ENCODE measurements at regions not wholly inside any gene's neighbourhood (a gene's known extent, or its start where the extent isn't known, plus 50 kb on each side); places are given as distances from the start of the nearest gene placed in this dataset.
"Not testable (repeated sequence)": the region's sequence is repeated elsewhere in the genome, so short reads cannot be mapped to it uniquely, and the experiment has no call there.

DNA sequence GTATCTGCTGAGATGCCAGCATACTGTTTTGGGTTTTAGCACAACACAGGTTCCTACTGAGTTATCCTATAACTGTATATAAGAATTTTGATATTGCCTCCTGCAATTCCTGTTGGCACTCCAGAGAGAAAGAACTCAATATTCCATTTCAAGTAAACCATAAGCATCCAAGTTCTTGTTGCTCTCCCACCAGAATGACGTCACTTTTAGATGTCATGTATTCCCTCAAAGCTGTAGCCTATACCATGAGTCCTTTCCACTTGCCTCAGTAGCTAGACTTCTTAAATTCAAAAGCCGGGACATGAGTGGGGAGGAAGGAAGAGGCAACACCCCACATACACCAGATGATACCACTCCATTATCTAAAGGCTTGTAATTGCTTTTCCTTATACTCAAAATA is 171.5 kb downstream of the ALDH8A1 start:
- DNase-seq: no peak

DNA sequence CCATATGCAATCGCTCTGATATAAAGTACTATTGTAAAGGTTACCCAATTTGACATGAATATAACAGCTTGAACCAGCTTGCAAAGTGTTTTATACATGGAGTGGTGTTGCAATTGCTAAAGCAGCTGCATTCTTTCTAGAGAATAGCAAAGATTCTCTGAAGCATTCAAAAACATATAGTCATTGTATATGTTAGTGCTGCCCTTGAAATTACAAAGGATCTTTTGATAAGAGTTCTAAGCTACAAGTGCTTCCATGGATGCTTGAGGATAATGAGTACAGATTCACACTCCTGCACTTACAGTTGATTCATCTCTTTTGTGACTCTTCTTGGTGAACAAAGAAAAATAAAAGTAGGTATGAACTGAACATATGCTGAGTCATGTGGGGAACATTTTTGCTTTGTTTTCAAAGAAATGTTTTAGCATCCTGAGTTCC is 175.7 kb downstream of the ALDH8A1 start:
- no peak for DNase-seq

DNA sequence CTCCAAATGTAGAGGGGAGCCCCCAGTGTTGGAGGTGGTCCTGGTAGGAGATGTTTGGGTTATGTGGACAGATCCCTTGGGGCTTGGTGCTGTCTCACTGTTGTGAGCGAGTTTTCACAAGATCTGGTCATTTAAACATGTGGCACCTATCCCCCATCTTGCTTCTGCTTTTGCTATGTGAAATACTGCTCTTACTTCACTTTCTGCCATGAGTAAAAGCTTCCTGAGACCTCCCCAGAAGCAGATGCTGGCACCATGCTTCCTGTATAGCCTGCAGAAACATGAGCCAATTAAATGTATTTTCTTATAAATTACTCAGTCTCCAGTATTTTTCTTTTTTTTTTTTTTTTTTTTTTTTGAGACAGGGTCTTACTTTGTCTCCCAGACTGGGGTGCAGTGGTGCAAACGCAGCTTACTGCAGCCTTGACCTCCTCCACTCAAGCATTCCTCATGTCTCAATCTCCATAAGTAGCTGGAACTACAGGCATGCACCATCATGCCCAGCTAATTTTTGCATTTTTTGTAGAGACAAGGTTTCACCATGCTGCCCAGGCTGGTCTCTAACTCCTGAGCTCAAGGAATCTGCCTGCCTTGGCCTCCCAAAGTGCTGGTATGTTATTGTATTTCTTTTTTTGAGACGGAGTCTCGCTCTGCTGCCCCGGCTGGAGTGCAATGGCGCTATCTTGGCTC is 177.1 kb downstream of the ALDH8A1 start:
- no peak for DNase-seq

DNA sequence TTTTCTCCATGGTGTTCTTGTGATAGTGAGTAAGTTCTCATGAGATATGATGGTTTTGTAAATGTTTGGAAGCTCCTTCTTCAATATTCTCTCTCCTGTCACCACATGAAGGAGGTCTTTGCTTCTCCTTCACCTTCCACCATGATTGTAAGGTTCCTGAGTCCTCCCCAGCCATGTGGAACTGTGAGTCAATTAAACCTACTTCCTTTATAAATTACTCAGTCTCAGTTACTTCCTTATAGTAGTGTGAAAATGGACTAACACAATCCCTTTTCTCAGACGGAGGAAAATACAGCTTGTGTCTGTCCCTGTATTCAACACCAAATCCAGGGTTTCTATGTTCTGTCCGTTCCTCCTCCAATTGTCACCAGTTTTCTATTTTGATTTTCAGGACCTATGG is 181.0 kb downstream of the ALDH8A1 start:
- DNase-seq: no peak

DNA sequence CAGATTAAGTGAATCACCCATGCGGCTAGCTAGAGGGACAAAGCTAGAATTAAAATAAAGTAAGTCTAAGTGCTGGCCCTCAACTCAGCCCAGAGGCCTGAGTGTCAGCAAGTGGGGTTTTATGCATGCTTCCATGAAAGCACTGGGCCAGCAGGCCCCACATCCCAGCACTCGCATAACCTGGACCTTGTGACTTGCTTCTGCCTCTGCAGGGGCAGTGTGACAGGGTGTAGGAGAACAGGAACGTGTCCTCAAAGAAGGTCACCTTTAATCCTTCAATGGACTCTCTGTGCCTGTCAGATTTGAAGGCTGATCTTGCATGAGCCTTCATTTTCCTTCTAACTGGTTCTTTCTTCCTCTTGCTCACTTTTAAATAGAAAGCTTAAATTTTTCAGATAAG is 183.4 kb downstream of the ALDH8A1 start:
- no peak for DNase-seq

DNA sequence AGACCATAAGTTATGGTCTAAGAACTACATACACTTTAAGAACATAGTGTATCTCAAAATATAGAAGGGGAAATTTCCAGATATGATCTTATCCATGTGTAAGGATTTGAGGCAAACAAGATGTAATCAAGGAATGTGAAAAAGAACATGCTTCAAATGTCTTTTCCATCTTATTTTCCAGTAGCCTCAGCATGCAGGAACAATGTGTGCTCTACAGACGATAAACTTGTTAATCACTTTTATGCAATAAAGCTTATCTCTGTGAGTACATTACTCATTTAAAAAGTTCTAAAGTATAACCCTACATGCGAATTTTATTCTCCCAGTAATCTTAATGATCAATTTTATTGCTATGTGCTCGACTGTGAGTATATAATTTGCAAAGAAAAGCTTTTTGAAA is 185.2 kb downstream of the ALDH8A1 start:
- DNase-seq: no peak

DNA sequence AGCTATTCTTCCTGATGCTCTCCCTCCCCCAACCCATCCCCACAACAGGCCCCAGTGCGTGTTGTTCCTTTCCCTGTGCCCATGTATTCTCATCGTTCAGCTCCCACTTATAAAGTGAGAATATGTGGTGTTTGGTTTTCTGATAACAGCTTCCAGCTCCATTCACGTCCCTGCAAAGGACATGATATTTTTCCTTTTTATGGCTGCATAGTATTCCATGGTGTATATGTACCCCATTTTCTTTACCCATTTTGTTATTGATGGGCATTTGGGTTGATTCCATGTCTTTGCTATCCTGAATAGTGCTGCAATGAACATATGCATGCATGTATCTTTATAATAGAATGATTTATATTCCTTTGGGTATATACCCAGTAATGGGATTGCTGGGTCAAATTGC is 186.3 kb downstream of the ALDH8A1 start:
- DNase-seq: not testable (repeated sequence)

DNA sequence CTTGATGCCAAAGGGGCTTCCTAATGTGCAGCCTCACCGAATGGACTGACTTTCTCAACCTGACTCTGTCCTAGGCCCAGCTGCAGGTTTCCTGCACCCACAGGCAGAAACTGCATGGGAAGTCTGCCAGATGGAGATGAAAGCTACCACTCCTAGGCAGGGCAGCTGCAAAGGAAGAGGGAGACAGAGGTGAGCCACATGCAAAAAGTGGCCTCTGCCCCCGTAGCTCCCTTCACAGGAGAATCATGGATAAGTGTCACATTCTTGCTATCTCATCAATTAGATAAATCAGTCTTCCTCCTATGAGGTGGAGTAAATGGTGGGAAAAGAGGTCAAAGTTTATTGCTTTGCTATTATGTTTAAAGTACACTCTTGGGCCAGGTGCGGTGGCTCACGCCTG is 191.3 kb downstream of the ALDH8A1 start:
- DNase-seq: no peak

DNA sequence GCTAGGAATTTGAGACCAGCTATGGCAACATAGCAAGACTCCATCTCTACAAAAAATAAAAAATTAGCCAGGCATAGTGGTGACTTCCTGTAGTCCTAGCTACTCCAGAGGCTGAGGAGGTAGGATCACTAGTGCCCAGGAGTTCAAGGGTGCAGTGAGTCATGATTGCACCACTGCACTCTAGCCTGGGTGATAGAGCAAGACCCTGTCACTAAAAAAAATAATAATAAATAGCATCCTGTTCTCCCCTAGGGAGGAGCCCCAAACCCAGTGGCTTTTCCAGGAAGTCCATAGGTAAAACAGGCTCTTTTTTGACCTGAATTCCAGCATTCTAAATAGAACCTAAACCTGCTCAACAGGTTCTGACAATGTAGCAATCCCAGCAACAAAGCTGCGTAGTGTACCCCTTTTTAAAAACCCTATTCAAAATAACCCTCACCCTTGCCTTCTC is 192.0 kb downstream of the ALDH8A1 start:
- no peak for DNase-seq

DNA sequence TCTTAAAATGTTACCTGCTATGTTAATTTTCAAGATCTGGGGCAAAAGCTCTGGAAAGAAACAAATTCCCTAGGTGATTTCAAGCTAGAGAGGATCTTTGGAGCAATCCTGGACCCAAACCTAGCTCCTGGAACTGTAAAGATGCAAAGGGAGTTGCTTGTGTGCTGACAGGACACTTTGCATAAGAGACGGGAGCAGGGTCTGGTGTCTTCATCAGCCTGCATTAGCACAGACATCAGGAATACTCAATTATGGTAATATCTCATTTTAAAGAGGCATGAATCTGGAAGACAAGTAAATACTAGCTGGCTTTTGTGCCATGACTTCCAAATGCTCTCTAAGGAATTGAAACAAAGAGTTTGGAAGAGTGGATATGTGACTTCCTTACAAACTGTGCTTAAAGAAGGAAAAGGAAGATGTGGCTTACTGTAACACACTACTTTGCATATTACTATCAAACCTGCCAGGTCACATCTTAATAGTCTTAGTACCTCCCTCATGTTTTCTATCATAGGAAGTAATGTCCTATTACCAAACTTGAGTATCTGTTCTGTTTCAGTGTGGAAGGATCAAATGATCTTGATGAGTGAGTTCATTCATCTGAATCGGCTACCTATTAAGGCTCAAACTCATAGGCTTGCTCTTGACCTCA is 193.4 kb downstream of the ALDH8A1 start:
- no peak for DNase-seq

DNA sequence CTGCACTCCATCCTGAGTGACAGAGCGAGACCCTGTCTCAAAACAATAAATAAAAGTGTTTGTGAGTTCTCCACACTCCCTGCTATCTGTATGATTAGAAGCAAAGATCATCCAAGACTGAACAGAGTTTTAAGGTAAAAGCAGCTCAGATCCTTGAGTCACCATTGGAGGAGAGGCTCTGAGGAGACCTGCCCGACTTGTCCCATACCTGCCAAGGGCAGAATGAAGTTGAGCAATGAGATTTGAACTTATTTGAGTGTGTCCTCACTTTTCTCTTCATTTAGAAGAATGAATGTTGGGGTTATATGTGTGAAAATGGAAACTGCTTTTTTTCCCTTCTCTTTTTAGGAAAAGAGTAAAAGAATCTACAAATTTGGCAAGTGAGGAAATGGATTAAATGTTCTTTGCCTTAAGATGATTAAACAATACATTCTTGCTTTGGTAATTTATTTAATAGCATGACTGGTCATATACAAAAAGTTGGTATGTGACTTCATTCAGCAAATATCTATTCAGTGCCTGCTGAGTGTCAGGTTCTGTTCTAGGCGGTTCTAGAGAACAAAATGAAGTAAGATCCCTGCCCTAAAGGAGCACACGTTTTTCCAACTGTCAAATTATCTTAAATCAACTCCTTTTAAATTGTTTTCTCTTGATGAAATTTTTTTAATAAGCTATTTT is 195.7 kb downstream of the ALDH8A1 start:
- DNase-seq: no peak

DNA sequence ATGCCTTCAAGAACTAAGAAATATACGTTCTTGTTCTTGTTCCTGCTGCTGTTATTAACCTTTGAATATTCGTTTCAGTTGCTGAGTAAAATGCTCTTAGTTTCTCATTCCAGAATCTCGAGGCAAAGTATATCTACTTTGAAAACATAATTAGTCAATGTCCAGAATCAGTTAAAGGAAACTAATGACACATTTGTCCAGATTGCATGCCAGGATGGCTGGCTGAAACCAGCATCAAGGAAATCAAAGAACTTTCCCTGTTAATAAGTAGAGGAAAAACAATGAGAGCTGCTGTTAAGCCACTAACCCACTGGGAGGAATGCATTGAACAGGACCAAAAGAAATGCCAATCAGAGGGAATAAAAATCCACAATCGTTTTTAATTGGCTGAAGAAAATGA is 196.9 kb downstream of the ALDH8A1 start:
- no peak for DNase-seq

DNA sequence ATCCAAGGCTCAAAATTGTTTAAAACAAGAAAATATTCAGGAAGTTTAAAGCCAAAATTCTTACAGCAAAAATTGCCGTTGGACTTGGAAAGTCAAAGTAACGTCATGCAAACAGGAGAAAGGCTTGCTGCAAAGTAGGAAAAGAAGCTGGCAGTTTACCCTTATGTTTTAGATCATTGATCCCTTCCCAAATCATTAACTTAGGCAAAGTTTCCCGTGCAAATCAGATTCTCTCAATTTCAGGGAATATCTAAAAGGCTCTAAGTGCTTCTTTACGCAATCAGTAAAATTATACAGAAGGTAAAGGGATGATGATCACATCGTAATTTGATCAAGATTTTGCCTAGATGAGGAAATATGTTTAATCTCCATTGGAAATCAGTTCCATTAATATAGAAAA is 197.5 kb downstream of the ALDH8A1 start:
- no peak for DNase-seq

DNA sequence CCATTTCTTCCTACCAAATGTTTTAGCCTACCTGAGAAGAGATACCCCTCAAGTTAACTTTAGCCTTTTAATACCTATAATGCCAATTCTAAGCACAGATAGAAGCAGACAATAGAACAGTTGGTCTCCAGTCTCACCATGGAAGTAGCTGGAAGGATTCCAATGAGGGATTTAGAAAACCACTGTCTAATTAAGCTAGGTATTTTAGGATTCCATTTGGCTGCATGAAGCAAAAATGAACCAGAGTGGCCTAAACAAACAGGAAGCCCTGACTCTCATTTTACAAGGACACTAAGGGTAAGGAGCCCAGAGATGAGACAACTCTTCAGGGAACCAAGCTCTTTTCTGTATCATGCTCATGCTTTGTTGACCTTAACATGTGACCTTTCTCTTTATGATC is 199.2 kb downstream of the ALDH8A1 start:
- peak in 1 of 2 experiments; percentile 18 for DNase-seq

DNA sequence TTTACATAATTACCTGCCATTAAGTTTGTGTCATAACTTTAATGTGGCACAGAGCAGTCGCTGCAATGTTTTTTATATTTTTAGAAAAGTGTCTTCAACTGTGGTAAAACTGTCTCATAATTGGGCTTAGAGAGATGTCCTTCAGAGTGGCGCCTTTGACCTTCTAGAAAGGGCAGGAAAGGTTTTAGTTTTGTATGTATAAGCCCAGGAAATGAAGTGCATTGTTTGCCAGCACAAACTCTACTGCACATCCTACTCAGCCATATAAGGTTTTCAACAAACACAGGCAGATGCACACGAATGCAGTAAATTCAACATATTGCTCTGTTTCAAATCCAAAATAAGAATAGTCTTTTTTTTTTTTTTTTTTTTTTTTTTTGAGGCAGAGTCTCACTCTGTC is 201.4 kb downstream of the ALDH8A1 start:
- DNase-seq: no peak

DNA sequence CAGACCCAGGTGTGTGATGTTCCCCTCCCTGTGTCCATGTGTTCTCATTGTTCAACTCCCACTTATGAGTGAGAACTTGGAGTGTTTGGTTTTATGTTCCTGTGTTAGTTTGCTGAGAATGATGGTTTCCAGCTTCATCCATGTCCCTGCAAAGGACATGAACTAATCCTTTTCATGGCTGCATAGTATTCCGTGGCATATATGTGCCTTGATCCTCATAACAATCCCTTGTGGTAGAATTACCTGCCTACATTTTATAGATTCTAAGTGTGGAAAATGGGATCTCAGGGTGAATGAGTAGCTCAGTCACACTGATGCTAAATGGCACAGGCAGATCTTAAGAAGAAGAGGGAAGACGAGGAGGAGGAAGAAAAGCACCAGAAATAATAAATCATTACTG is 202.7 kb downstream of the ALDH8A1 start:
- not testable (repeated sequence) for DNase-seq

DNA sequence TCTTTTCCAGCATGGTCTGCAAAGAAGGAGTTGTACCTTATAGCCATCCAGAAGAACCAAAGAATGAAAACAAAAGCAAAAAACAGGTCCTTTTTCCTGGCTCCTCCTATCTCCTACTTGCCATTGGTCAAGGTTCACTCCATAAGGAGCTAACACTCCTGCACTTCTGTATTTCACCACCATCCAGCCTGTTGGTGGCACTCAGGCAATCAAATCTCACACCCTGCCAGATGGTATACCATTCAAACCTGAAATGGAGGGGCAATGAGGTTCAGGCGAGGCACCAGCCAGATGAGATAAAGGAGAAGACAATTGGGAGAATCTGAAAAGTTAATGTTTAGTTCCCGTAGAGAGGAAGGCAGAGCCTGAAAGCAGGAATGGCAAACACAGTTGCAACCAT is 203.8 kb downstream of the ALDH8A1 start:
- no peak for DNase-seq

DNA sequence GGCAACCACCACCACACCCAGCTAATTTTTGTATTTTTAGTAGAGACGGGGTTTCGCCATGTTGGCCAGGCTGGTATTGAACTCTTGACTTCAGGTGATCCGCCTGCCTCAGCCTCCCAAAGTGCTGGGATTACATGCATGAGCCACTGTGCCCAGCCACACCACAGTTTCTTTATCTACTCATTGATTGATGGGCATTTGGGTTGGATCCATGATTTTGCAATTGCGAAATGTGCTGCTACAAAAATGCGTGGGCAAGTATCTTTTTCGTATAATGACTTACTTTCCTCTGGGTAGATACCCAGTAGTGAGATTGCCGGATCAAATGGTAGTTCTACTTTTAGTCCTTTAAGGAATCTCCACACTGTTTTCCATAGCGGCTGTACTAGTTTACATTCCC is 204.7 kb downstream of the ALDH8A1 start:
- DNase-seq: not testable (repeated sequence)

DNA sequence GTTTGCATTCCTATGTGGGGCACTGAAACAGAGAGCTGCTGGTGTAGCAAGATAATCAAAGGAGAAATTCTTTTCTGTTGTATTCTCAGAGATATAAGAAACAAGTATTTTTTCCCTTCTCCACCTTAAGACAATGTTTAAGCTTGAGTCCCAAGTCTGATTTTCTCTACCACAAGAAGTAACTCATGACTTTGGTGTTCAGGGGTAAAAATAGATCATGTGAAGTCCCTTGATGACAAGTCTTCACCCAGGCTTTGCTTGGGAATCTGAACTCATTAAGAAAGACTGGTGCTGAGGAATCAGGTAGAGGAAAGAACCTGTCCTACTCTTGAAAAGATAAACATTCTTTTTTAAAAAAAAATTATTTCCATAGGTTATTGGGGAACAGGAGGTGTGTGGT is 205.6 kb downstream of the ALDH8A1 start:
- no peak for DNase-seq

DNA sequence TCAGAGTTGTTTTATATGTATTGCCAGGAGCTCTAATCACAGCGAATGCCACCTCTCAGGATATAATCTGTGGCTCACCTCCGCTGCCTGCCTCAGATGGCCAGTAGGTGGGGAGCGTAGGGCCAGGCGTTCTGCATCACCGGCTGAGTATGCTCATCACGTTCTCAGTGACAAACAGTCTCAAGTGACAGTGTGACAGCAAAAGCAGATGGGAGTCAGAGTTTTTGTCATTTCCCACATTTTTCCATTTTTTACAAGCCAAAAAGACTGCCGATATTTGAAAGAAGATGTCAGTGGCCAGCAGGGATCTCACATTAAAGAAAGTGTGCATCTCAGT is 208.7 kb downstream of the ALDH8A1 start:
- DNase-seq: peak; percentile 57 to 76

DNA sequence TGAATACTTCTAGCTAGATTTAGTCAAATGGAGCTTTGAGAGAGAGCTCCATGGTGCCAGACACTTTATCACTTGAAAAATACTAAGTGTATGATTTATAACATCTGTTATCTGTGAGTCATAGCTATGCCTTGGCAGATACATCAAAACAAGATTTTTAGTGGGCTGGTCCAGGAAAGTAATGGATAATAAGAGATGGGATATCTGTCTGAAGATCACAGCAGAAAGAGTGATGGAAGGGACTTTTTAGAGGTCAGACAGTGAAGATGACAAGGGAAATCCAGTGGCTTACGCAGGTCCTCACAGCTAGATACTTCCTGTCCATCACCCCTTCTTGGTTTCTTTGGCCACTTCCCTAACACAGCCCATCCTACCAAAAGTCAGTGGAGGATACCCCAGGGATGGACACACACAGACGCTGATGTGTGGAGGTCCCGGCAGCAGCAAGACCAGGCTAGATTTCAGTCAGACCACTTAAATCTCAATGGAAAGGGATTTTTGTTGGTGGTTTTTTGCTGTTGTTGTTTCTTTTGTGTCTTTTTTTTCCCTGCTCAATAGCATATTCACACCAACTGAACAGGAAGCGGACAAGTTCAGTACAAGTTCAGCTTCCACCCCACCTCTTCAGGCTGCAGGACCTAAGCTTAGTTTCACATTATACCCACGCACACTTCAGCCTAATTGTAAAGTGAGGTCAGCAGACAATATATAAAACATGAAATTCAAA is 209.3 kb downstream of the ALDH8A1 start:
- no peak for DNase-seq

DNA sequence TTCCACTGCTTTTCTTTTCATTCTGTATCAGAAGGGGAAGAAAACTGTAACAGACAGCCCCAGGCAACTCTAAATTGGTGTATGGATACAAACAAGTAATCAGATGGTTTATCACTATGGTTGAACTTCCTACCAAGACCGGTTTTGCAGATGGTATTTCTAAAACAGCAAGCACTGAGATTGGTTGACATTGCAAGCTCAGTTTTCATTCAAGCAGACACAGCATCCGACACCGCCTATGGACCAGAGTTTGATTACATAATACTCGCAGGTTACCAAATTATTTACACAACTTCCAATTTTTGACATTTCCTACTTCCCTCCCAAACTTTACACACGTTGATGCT is 209.9 kb downstream of the ALDH8A1 start:
- DNase-seq: peak in 1 of 2 experiments; percentile 56

DNA sequence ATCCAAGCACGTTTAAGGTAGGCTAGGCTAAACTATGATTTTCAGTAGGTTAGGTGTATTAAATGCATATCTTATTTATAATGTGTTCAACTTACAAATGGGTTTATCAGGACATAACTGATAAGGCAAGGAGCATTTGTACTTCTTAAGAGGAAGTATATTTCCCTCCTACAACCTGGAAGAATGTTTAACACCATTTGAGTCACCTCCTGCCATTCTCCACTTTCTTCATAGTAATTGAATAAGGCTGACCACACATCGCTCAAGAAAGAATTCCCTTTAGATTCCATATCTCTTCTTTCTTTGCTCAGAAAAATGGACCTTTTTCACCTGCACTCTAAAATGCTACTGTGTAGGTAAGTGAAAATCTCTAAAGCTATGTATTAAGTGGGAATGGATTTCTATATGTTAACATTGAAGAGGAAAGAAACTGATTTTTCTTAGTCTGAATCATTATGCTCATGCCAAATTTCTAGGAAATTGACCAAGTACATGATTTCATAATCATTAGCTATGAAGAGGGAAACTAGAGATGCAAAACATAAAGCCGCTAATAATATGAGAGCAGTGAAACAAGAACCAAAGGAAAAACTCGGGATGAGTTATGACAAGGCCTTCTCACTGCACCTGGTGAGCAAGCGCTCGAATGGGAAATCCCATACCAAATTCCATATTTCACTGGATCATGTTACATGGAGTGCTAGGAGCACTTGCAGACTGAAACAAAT is 210.4 kb downstream of the ALDH8A1 start:
- peak; percentile 40 to 63 for DNase-seq
